ENCODE measurements at regions not wholly inside any gene's neighbourhood (a gene's known extent, or its start where the extent isn't known, plus 50 kb on each side); places are given as distances from the start of the nearest gene placed in this dataset.

GRCh38 chr7:136807598-136807997 lies 60.9 kb upstream of the CHRM2 start:
- peak in 1 of 2 experiments; percentile 4 for DNase-seq

GRCh38 chr7:136803028-136803427 lies 65.4 kb upstream of the CHRM2 start:
- DNase-seq = no peak

- no peak for DNase-seq
These were observed 84.5 kb upstream of the CHRM2 start for GRCh38 chr7:136783934-136784333.

GRCh38 chr7:136741941-136742340 lies 126.5 kb upstream of the CHRM2 start:
- DNase-seq = no peak

- no peak for DNase-seq
These were observed 139.5 kb upstream of the CHRM2 start for GRCh38 chr7:136728945-136729344.

GRCh38 chr7:136726460-136726859 lies 142.0 kb upstream of the CHRM2 start:
- DNase-seq = no peak

GRCh38 chr7:136717910-136718557 lies 150.4 kb upstream of the CHRM2 start:
- DNase-seq = no peak

GRCh38 chr7:136714062-136714461 lies 154.4 kb upstream of the CHRM2 start:
- DNase-seq = no peak

GRCh38 chr7:136710751-136711150 lies 157.7 kb upstream of the CHRM2 start:
- DNase-seq = no peak

- no peak for DNase-seq
These were observed 158.6 kb upstream of the CHRM2 start for GRCh38 chr7:136709876-136710275.

GRCh38 chr7:136702913-136703312 lies 165.5 kb upstream of the CHRM2 start:
- no peak for DNase-seq

GRCh38 chr7:136698977-136699376 lies 169.5 kb upstream of the CHRM2 start:
- no peak for DNase-seq

- DNase-seq = no peak
These were observed 170.2 kb upstream of the CHRM2 start for GRCh38 chr7:136698231-136698630.

- no peak for DNase-seq
These were observed 171.2 kb upstream of the CHRM2 start for GRCh38 chr7:136697271-136697670.

- DNase-seq = no peak
These were observed 175.0 kb upstream of the CHRM2 start for GRCh38 chr7:136693166-136694119.

GRCh38 chr7:136692221-136692620 lies 176.2 kb upstream of the CHRM2 start:
- no peak for DNase-seq

GRCh38 chr7:136688601-136689000 lies 179.9 kb upstream of the CHRM2 start:
- no peak for DNase-seq

- peak; percentile 8 to 53 for DNase-seq
These were observed 180.6 kb upstream of the CHRM2 start for GRCh38 chr7:136687693-136688322.

GRCh38 chr7:136685501-136686173 lies 182.8 kb upstream of the CHRM2 start:
- no peak for DNase-seq

- peak; percentile 69 to 80 for DNase-seq
These were observed 190.7 kb upstream of the CHRM2 start for GRCh38 chr7:136677471-136678365.

- DNase-seq = no peak
These were observed 200.9 kb upstream of the CHRM2 start for GRCh38 chr7:136667584-136667983.

All from Kasumi-1 (cell line).